ENCODE measurements at regions not wholly inside any gene's neighbourhood (a gene's known extent, or its start where the extent isn't known, plus 50 kb on each side); places are given as distances from the start of the nearest gene placed in this dataset.

DNA sequence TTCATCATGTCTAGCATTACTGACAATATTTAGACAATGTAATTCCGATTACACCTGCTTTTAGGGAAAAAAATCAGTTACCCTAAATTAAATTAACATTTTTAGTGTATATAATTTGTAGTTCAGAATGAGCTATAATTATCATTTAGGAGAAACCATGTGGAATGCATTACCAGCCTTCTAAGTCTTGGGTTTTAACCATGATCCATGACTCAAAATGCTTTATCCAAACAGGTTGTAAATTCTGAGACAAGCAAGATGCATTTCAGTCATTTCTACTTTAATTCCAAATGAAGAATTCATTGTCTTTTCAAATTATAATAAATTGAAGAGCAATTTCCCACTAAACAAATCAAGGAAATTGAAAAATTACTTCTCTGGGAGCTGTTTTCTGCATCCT is 243.7 kb upstream of the LRIG1 start:
- TF ChIP-seq, protein P1, sequence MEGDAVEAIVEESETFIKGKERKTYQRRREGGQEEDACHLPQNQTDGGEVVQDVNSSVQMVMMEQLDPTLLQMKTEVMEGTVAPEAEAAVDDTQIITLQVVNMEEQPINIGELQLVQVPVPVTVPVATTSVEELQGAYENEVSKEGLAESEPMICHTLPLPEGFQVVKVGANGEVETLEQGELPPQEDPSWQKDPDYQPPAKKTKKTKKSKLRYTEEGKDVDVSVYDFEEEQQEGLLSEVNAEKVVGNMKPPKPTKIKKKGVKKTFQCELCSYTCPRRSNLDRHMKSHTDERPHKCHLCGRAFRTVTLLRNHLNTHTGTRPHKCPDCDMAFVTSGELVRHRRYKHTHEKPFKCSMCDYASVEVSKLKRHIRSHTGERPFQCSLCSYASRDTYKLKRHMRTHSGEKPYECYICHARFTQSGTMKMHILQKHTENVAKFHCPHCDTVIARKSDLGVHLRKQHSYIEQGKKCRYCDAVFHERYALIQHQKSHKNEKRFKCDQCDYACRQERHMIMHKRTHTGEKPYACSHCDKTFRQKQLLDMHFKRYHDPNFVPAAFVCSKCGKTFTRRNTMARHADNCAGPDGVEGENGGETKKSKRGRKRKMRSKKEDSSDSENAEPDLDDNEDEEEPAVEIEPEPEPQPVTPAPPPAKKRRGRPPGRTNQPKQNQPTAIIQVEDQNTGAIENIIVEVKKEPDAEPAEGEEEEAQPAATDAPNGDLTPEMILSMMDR (IDR thresholded peaks at IDR 0.05), result no peak
- no peak for TF ChIP-seq POLR2A (IDR thresholded peaks at IDR 0.05)
